NK-92 treated with Interleukin-12 subunit alpha and Interleukin-12 subunit beta, amount 100 ng/mL, for 24 hours (cell line): ENCODE measurements at regions not wholly inside any gene's neighbourhood (a gene's known extent, or its start where the extent isn't known, plus 50 kb on each side); places are given as distances from the start of the nearest gene placed in this dataset.

Experiments used
- DNase-seq: peaks from one replicate; lab custom pipeline; 2025; lab: John Stamatoyannopoulos, UW

- DNase-seq: no peak
Measured at GRCh38 chr2:120866071-120866470, 130.4 kb downstream of the GLI2 start.

DNA sequence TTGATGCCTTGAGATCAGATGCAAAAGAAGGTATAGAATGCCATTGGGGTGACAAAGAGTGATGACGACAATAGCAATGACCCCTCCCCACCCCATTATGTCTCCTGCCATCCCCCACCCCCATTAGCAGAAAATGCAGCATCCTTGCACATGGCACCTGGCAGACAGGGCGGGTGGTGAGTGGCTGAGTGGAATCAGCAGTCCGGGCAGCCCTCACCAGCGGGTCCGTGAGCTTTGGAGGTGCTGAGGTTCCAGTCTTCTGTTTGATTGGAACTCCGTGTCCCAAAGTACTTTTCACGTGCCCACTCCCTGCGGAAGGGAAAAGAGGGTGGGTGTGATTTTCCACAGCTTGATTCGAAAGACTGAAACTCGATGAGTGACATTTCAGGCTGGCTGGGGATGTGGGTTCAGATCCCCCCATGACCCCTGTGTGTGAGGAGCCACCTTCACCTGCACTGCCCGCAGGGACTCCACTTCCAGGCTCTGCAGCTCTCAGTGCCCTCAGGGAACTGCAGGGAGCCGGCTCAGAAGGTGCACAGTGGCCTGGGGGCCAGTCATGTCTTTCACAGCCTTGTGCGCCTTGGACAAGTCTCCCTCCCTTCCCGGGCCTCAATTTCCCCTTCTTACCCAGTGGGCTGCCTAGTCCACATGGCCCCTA lies 130.9 kb downstream of the GLI2 start:
- no peak for DNase-seq

DNA sequence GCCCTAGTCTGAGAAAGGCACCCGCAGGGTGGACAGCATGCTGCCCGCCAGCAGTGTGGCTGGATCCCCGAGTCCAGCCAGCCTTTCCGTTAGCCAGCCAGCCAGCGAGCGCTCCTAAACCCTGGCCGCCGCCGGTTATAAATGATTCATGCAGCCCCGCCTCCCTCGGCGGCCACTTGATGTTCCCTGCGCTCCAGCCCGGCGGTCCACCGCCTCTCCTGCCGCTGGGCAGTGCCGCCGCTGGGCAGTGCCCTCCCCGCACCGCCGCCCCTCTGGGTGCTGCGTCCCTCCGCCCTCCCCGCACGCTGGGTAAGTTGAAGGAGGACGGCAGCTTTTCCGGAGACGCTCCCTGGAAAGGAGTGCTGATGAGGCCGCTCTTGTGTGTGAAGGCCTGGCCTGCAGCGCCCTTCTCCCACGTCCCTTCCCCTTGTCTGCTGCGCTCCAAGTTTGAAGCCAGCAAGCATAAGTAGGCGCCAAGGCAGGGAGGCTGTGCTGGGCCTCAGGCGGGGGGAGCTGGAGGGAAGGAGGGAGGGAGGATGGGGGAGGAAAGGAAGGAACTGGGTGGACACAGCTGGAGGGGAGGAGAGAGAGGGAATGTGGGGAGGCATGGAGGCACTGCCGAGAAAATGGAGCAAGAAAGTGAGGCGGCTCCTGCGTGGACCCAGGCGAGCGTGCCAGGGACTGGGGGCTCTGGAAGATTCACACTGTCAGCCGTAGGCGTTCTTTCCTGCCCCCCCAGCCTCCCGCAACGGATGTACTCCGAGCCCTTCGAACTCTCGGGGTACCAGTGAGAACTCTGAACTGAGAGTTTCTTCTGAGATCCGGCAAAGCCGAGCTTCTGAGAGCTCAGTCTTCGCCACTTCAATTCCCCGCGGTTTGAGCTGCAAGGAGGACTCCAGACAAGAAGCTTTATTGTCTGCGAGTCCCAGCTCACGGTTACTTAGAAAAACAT lies 131.9 kb downstream of the GLI2 start:
- DNase-seq: no peak

DNA sequence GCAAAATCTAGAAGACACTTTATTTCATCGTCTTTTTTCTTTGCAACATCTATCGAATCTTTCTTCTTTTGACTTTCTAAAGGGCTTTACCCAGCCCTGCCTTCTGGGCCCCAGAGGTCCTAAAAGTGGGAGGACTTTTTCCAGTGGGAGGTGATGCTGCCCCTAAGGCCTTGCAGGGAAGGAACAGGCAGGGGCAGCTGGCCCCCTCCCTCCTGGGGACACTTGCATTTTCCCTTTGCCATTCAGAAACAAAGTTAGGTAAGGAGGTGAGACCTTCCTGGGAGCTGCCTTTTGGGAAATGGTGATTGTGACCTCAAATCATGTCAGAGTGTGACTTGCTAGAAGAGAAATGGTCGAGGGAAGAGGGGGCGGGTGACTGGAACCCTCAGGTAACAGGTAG lies 132.7 kb downstream of the GLI2 start:
- DNase-seq: no peak

GRCh38 chr2:120869036-120869729 lies 133.5 kb downstream of the GLI2 start:
- DNase-seq: no peak

DNA sequence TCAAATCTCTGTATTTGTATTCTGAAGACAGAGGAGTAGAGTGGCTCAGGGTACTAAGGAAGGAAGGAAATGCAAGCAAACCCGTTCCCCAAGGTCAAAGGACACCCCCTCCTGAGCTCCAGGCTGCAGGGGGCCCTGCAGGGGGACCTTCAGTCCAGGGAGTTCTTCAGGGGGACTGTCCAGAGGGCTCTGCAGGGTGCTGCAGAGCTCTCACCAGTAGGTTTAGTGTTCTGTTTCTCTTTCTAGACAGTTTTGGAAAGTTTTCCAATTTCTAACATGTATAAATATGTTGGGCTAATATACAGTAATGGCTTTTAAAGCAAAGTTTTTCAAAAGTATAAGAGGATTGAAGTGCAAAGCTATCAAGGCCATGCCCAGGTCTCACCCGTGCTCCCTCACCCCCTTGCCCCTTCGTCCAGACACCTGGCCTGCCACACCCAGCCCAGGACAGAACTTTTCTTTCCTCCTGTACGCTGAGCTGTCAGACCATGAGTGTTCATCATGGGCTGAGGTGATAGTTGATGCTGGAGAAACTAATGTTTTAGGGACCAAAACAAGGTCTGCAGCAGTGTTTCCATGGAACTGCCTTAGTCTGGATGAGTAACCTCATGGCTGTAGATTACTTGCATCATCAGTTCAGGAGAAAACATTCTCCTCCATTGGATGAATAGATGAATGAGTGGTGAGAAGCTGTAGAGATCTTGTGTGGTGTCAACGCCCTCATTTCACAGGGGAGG lies 134.2 kb downstream of the GLI2 start:
- DNase-seq: no peak

DNA sequence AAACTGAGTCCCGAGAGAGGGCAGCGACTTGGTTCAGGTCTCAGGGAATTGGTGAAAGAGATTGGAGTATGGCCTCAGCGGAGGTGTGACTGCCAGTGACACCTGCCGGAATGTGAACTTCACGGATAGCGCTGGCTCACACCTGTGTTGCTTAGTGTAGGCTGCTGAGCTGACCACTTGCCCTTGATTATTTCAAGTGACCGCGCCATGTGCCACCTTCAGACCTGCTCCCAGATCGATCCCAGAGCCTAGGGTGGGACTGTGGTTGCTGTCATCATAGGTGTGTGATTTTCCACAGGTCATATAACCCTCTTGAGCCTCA lies 134.8 kb downstream of the GLI2 start:
- no peak for DNase-seq

- DNase-seq: no peak
Measured at GRCh38 chr2:120871016-120871635, 135.5 kb downstream of the GLI2 start.

DNA sequence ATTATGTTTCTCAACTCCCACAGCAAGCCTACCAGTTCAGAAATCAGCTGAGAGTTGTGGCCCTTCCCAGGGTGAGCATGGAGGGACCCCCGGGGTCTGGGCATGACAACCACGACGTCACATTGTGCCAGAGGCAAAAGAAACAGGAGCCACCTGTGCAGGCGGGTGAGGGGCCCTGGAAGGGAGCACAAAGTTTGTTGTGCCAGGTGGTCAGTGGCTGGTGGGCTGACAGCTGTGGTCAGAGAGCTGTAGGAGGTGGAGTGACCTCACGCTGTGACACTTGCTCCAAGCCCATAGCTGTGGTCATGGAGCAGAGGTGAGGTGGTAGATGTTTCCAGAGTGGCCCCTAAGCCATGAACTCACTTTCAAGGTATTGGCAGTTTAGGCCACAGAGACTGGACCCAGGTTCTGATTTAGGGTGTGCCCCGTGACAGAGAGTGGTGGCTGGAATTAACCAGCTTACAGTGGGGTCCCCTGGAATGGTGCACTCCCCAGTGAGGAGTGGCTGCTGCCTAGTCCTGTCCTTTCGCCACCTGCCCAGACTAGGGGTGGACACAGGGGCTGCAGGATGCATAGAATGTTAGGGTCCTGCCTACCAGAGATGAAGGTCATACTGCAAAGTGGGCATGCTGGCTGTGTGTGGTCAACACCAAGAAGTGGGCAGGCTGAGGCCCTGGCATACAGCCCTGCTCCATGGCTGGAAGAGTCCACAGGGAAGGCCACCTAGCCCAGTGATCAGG lies 136.4 kb downstream of the GLI2 start:
- no peak for DNase-seq

DNA sequence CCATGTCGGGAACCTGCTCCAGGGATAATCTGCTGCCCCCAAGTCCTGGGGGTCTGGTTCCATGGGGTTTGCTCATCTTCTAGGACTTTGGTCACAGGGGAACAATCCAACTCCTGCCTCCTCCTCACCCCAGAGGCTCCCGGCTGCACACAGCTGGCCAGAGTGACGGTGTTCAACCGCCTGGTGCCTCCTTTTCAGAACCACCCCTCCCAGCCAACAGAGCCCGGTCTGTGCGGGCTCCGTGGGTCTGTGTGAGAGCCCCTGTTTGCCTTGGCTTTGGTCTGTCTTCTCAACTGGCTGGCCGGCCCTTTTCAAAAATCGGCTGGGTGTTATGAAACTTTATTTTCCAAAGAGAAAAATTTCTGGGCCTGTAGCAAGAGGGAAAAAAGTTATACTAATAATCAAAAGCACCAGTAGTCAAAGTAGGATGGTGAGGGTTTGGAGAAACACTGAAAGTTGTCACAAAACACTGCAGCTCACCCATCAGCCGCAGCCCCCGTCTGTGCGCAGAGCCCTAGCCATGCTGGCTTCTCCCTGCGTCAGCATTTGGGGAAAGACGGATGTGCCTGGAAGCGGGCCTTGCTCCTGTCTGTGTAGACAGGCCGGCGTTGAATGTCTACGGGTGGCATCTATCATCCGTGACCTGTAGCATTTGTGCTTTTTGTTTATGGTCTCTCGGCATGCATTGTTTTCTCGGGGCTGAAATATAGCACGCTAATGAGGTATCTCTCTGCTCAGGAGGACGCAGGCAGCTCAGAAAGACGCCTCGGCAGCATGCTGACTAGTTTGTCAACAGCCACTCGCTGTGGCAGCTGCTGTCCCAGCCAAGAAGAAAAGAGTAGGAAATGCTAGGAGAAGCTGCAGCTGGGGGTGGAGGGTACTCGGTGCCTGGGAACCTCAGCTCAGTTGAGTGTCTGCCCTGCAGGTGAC lies 138.6 kb downstream of the GLI2 start:
- DNase-seq: no peak

DNA sequence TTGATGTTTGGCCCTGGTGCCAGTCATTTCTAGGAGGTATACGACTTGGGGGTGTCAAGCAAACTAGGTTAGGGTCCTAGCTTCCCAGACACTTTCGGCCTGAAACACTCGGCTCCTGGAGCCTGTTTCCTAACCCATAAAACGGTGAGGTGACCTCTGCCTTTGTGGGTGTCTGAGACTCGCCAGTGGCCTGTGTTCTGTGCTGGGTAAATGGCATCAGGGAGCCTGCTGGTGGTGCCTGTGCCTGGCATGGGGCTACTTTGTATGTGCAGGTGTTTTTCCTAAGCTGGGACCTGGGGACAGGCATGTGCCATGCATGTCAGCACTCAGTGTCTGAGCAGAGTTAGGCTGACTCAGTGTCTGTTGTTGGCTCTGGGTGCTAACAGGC lies 139.2 kb downstream of the GLI2 start:
- DNase-seq: no peak

DNA sequence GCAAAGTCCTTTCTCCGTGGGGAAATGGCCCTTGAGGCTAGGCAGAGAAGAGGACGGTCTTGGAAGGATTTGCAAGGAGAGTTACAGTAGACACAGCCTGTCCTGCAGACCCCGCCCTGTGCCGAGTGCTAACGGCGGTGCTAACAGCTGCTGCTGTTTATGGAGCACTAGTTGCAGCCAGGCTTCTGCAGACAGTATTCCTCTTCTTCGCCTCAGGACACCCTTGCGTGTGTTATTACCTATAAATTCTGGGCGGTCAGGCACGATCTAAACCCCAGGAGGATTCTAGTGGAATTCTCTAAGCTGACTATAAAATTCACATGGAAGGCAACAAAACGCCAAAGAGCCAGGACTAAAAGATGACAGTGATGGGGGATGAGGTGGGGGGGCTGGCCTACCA lies 139.8 kb downstream of the GLI2 start:
- DNase-seq: no peak

DNA sequence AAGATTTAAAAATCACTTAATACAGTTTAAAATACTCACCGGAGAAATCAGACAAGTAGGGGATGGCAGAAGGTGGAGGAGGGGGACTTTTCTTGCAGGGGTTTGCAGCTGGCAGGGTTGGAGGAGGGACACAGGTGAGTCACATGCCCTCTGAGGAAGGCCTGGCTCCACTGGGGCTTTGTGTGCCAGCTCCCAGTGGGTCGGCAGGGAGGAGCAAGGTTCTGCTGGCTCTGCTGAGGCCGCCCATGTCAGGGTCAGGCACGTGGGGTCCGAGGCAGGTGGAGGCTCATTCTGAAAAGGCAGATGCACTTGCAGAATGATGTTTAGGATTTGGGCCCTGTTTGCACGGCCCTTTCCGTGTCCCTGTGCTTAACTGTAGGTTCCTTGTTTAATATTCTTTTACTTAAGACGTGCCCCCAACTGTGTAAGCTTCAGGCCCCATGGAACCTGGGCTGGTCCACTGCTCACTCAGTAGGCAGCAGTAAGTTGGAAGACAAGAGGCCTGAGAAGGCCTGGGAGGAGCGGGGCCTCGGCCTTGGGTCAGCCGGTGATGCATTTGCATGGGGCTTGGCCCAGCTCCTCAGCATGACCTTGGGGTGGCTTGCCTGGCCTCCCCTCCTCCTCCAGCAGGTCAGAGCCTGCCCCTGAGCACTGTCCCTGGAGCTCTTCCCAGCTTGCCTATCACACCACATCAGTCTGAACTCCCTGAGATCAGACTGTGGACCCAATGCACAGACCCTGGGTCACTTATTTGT lies 141.0 kb downstream of the GLI2 start:
- no peak for DNase-seq

- DNase-seq: no peak
Measured at GRCh38 chr2:120877409-120877808, 141.7 kb downstream of the GLI2 start.

GRCh38 chr2:120878970-120879369 lies 143.3 kb downstream of the GLI2 start:
- DNase-seq: no peak

- DNase-seq: no peak
Measured at GRCh38 chr2:120879431-120880295, 144.0 kb downstream of the GLI2 start.

DNA sequence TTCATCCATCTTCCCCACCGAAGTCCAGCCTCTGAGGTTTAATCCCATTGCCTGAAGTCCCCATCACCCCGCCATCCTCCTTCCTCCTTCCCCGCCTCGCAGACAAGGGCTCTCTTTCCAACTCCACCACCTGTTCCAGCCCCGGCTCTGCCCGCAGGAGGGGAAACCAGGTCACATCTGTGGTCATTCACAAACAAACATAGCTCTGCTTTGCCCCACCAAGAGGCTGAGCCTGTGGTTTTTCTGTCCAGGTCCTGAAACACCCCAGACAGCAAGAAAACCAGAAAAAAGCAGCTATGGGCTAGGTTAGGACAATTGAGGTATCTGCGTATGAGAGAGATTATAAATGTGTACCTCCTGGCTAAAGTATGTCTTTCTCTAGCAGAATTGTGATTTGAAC lies 144.7 kb downstream of the GLI2 start:
- no peak for DNase-seq
